AG08395 (cell line): ENCODE measurements at regions not wholly inside any gene's neighbourhood (a gene's known extent, or its start where the extent isn't known, plus 50 kb on each side); places are given as distances from the start of the nearest gene placed in this dataset.
"Not testable (repeated sequence)": the region's sequence is repeated elsewhere in the genome, so short reads cannot be mapped to it uniquely, and the experiment has no call there.

Experiments used
- DNase-seq: peaks from one replicate; pipeline ENCODE4 v3.0.0; 2012; ENCODE audit warnings: mixed read lengths, low spot score

GRCh38 chr1:143842058-143842457 lies 129.7 kb downstream of the FAM72C start:
- DNase-seq, result not testable (repeated sequence)

GRCh38 chr1:143839182-143839581 lies 132.6 kb downstream of the FAM72C start:
- not testable (repeated sequence) for DNase-seq

DNA sequence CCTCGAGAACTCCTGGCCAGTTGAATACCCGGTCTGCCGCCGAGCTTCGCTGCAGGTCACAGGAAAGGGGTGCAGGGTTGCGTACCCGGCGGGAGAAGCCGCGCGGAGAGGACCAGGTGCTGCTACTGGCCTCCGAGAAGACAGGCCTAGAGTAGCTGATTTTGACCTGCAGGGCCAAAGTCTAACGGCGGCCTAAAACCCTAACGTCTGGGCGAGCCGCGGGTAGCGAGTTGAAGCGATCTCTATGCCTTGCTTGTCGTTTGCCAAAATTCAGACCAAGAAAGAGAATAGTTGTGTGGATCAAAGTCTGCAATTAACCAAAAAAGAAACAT lies 133.2 kb downstream of the FAM72C start:
- not testable (repeated sequence) for DNase-seq

DNA sequence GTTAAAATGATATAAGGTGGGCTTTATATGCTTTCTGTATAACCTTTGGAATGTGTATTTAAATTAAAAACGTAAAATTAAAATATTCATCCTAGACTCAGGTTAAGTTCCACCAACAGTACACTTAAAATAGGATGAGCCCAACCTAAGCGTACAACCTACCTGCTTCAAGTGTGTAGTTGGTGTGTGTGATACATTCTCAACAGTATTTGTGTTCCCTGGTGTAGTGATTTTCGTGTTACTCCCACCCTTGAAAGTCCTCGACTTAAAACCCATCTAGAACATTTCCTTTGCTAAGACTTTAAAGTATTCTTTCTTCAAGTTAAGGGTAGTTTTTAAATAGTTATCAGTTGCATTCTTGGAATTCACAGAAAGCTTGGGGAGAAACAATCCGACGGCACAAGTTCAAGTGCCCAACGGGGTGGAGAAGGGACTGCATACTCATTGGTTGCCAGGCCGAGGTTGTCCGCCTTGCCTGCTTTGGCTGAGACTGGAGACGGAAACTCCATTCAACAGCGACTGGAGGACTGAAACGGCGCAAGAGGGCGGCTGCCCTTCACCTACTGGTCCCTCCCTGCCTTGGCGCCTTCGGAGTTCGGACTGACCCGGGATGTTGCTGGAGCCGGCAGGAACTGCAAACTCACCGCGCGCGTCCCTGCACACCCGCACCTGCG lies 133.7 kb downstream of the FAM72C start:
- not testable (repeated sequence) for DNase-seq

- DNase-seq, result not testable (repeated sequence)
Observed at GRCh38 chr1:143833376-143833775, 138.4 kb downstream of the FAM72C start.

DNA sequence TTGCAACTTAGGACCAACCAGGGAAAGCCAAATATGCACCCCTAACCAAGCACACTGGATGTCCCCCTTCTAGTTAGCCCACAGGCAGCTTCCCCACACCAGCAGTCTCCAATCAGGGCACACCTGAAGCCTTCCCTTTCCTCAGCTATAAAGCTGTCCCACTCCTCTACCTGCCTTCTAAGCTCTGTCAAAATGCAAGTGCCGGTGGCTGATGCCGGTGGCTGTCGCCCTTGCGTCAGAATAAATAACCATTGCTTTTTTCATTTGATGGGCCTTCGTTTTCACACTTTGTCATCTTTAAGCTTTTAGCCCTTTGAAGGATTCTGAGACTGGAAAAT lies 139.4 kb downstream of the FAM72C start:
- DNase-seq, result not testable (repeated sequence)

DNA sequence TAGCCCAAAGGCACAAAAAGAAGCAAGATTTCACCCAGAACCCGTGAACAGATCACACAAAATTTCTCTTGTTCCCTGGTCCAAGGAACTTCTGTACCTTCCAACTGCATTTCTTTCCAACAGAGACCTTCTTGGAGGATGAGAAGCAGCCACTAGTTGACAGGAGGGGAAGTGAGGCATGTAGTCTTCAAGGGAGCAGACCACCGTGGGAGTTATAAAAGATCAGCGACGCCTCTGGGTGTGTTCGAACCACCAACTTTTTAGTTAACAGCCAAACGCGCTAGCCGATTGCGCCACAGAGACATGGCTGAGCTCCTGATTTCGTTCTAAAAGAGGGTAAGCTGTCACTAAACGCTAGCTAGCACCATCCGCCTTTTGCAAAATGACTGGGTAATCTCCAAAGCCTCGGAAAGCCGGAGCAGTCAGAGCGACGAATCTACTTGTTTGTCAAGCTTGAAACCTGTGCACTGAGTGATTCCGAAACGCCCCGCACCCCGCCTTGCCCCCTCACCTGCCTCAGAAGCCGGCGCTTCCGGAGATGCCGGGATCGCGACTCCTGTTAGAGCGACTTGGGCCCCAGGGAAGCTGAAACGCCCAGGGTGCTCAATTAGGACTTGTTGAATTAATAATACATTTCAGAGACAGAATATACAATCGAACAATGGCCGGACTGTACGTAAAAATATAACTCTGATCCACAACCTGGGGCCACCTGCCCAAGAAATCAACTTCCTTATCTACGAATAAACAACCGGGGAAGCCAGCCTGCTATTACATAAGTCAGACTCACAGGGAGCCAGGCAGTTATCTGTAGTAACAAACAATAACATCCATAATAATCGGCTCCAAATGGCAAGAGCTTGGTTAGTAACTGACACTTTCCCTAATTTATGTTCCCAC lies 140.1 kb downstream of the FAM72C start:
- DNase-seq, result not testable (repeated sequence)

DNA sequence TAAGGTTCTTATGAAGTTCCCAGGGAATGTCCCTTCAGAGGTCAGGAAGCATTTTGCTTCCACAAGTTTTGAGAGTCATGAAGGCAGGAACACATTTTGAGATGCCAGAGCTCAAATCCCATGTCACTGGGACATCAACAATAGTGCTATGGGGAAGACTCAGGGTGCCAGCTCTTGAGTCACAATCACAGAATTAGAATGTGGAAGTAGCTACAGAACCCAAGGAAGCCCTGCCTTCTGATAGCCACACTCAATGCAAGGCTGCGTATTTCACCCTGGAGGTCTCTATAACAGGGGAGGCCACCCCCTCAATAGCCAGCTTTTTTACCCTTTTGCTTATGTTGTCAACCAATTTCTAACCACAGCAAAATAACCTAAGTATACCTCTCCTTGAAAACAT lies 145.6 kb downstream of the FAM72C start:
- not testable (repeated sequence) for DNase-seq

DNA sequence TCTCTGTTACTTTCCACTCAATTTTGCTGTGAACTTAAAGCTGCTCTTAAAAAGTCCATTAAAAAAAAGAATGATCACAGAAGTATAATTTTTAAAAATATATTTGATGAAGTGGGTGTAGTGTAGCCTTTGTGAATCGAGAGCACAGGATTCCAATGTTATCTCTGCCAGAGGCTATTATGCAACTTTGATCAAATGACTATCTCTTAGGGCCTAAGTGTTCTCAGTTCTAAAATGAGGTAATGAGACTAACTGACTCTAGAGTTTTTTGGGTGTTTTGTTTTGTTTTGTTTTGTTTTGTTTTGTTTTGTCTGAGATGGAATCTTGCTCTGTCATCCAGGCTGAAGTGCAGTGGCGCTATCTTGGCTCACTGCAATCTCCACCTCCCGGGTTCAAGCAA lies 147.5 kb downstream of the FAM72C start:
- DNase-seq, result not testable (repeated sequence)

GRCh38 chr1:143820058-143820457 lies 151.7 kb downstream of the FAM72C start:
- DNase-seq, result not testable (repeated sequence)

- not testable (repeated sequence) for DNase-seq
Observed at GRCh38 chr1:143816369-143816768, 155.4 kb downstream of the FAM72C start.

DNA sequence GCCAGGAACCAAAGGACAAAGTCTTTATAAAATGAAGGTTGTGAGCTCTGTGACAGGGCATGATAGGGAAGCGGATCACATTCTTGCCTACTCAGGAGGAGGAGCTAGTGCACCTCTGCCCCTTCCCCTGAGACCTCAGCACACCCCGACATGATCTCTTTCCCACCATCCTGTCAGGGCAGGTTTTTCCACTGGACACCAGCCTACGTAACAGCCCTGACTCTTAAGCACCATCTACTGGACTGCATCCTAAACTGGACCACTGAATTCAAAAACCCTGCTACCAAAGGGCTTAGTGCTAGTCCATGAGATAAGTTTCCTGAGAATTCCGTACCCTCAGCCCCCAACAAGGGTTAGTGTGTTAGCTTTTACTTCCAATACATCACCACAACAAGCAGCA lies 166.4 kb downstream of the FAM72C start:
- not testable (repeated sequence) for DNase-seq

DNA sequence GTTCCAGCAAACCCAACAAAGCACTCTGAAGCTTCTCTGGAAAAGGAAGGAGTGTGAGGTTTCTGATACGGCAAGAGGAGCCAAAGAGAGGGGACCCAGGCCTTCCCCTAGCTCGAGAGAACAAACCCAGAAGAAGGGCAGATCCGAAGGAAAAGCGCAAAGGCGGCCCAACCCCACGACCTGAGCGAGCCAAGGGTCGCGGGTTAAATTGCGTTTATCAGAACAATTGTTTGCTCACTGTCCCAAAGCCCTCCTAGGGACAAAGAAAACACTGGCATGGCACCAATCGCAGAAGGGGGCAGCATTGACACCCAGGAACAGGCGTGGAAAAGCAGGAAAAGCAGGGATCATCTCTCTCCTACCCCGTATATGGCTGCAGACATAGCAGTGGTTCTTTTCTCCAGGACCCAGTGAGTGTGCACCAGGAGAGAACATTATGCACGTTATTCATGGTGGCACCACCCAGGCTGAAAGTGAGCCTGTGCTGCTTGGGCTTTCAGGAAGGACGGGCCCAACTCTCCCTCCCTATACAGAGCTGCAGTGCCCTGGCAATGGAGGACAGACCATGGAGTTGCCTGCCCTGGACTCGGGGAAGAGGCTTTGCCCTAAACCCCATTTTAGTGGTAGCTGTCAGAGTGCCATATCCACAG lies 167.0 kb downstream of the FAM72C start:
- not testable (repeated sequence) for DNase-seq

- DNase-seq, result not testable (repeated sequence)
Observed at GRCh38 chr1:143803927-143804411, 167.8 kb downstream of the FAM72C start.

DNA sequence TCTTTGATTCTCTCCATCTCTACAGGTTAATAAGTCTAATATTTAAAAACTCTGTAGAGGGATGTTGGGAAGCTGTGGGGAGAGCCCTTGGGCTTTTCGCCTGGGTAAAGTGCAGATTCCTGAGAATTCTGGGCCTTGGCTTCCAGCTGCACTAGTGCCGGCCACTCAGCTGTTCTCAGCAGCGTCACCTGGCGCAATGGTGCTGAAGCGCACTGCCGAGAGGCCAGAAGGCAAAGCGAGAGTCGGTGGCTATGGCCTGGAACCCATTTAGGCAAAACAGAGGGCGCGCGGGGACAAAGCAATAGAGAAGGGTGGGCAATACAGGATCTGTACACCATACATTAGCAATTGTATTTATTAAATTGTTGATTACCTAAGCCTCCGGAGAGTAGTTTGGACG lies 168.7 kb downstream of the FAM72C start:
- not testable (repeated sequence) for DNase-seq

GRCh38 chr1:143799568-143800187 lies 172.1 kb downstream of the FAM72C start:
- not testable (repeated sequence) for DNase-seq

- not testable (repeated sequence) for DNase-seq
Observed at GRCh38 chr1:143796369-143796768, 175.4 kb downstream of the FAM72C start.

DNA sequence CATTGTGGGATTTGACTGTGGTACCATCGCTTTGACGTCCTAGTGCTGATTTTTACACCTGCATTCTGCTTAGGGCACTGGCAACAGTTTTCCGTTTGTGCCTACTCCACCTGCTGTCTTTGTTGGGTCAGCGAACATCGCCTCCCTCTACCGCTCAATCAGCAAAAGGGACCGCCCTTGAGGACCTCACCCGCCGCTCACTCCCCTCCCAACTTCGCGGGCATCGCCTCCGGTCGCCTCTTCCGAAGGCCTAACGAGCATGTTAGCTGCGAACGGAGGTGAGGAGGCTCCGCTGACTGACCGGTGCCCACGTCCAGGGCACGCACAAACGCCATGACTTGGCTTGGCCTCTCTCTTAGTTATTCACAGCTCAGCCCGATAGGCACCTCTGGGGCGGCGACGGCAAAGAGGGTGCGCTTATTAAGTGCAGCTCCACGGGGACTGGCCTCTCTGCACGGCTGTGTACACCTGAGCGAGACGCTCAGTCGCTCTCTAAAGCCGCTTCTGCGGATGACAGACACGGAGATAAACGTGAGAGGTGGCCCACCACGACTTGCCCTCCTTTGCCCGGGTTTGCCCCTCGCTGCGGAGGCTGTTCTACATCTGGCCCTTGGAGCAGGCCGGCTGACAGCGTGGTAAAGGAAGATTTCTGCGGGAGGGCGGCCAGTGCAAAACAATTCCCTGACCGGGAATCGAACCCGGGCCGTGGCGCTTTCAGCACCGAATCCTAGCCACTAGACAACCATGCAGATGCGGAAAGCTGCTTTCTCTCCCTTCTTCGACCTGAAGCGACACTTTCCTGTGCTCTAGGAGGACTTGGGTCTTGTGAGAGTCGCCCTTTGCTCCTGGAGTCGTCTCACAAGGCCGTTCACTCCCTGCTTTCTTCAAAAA lies 179.5 kb downstream of the FAM72C start:
- not testable (repeated sequence) for DNase-seq

- DNase-seq, result not testable (repeated sequence)
Observed at GRCh38 chr1:143786381-143786780, 185.4 kb downstream of the FAM72C start.

- DNase-seq, result not testable (repeated sequence)
Observed at GRCh38 chr1:143785883-143786282, 185.9 kb downstream of the FAM72C start.
